ENCODE measurements at regions not wholly inside any gene's neighbourhood (a gene's known extent, or its start where the extent isn't known, plus 50 kb on each side); places are given as distances from the start of the nearest gene placed in this dataset.
"Not testable (repeated sequence)": the region's sequence is repeated elsewhere in the genome, so short reads cannot be mapped to it uniquely, and the experiment has no call there.

- DNase-seq: no peak
Measured at GRCh38 chr1:227508431-227508830, 54.9 kb upstream of the ZNF678 start.

GRCh38 chr1:227506490-227507393, 56.6 kb upstream of the ZNF678 start:
- DNase-seq: not testable (repeated sequence)

GRCh38 chr1:227496045-227496444, 67.3 kb upstream of the ZNF678 start:
- DNase-seq: not testable (repeated sequence)

- not testable (repeated sequence) for DNase-seq
Measured at GRCh38 chr1:227493863-227494551, 69.3 kb upstream of the ZNF678 start.

GRCh38 chr1:227490478-227490877, 72.9 kb upstream of the ZNF678 start:
- no peak for DNase-seq

- DNase-seq: no peak
Measured at GRCh38 chr1:227490001-227490400, 73.4 kb upstream of the ZNF678 start.

- DNase-seq: no peak
Measured at GRCh38 chr1:227489572-227489971, 73.8 kb upstream of the ZNF678 start.

GRCh38 chr1:227487606-227488005, 75.8 kb upstream of the ZNF678 start:
- DNase-seq: no peak

GRCh38 chr1:227486559-227486958, 76.8 kb upstream of the ZNF678 start:
- no peak for DNase-seq

- no peak for DNase-seq
Measured at GRCh38 chr1:227482023-227482299, 81.4 kb upstream of the ZNF678 start.

GRCh38 chr1:227474072-227474471, 89.3 kb upstream of the ZNF678 start:
- not testable (repeated sequence) for DNase-seq

- no peak for DNase-seq
Measured at GRCh38 chr1:227472772-227473171, 90.6 kb upstream of the ZNF678 start.

GRCh38 chr1:227470688-227471087, 92.7 kb upstream of the ZNF678 start:
- DNase-seq: no peak

- no peak for DNase-seq
Measured at GRCh38 chr1:227469708-227470107, 93.6 kb upstream of the ZNF678 start.

- DNase-seq: no peak
Measured at GRCh38 chr1:227466039-227466645, 97.2 kb upstream of the ZNF678 start.

GRCh38 chr1:227465256-227465655, 98.1 kb upstream of the ZNF678 start:
- DNase-seq: no peak

- DNase-seq: no peak
Measured at GRCh38 chr1:227459977-227460376, 103.4 kb upstream of the ZNF678 start.

GRCh38 chr1:227459326-227459841, 104.0 kb upstream of the ZNF678 start:
- DNase-seq: no peak

- DNase-seq: no peak
Measured at GRCh38 chr1:227454686-227455085, 108.7 kb upstream of the ZNF678 start.

GRCh38 chr1:227453631-227454355, 109.6 kb upstream of the ZNF678 start:
- DNase-seq: no peak

- no peak for DNase-seq
Measured at GRCh38 chr1:227451954-227452353, 111.4 kb upstream of the ZNF678 start.

GRCh38 chr1:227451057-227451456, 112.3 kb upstream of the ZNF678 start:
- no peak for DNase-seq

GRCh38 chr1:227450489-227450888, 112.9 kb upstream of the ZNF678 start:
- DNase-seq: no peak

All from hematopoietic multipotent progenitor cell treated with erythropoietin and hydrocortisone succinate and interleukin-3 and kit ligand, for 6 days (in vitro differentiated cells).